ENCODE measurements at regions not wholly inside any gene's neighbourhood (a gene's known extent, or its start where the extent isn't known, plus 50 kb on each side); places are given as distances from the start of the nearest gene placed in this dataset.
A peak's percentile ranks its signal among the peaks of the same experiment; 100 is the strongest.

GRCh38 chr15:47475336-47475735, 242.0 kb upstream of the SEMA6D start:
- Histone ChIP-seq H3K4me2 (ENCODE audit: low read length) (no peak overlapping the region), H3K27ac (ENCODE audit: low read length) (no peak overlapping the region), H3K4me3 (ENCODE audit: low read length) (no peak overlapping the region), H3K9ac (ENCODE audit: low read length) (no peak overlapping the region), H3K9me2 (replicated peaks; ENCODE audit: low read length) (no peaks in the 10 kb centered on the region), H3K27me3 (ENCODE audit: low read length) (no peaks in the 10 kb centered on the region), H3K36me3 (ENCODE audit: low read depth, low read length) (no peaks in the 10 kb centered on the region), H3K79me2 (ENCODE audit: low read length) (no peaks in the 10 kb centered on the region), H2AFZ (ENCODE audit: low read length) (no peak overlapping the region), H4K20me1 (ENCODE audit: low read length) (no peaks in the 10 kb centered on the region), H3K9me3 (ENCODE audit: low read length) (no peaks in the 10 kb centered on the region), H3F3A (ENCODE audit: low read length, unreplicated experiment) (no peaks in the 10 kb centered on the region), H3K4me1 (ENCODE audit: insufficient read depth, low read length) (peaks cover 3% of the 10 kb centered on the region; the same call in 1 of the 2 replicates)
- no TSS peak for BruUV-seq (replicated peaks)
- no peak for TF ChIP-seq EZH2phosphoT487 (IDR thresholded peaks at IDR 0.05; ENCODE audit: borderline replicate concordance, low read length)
- no peak for TF ChIP-seq EZH2 (IDR thresholded peaks at IDR 0.05; ENCODE audit: low read length, unreplicated experiment)
- TF ChIP-seq CTCF (conservative IDR thresholded peaks at IDR 0.05; ENCODE audit: low read depth, low read length), result no peak
- ATAC-seq, result no peak
- POLR2A ChIA-PET (ENCODE audit: unreplicated experiment), result no interaction called here
- intact Hi-C loops (cut with micrococcal nuclease), result loop anchor here (10.0 kb wide), 1 partner anchor 509 kb away; no protein-coding TSS in a partner anchor
- no peak for DNase-seq
- CTCF ChIA-PET, result no interaction called here

GRCh38 chr15:47477341-47477740, 240.0 kb upstream of the SEMA6D start:
- no TSS peak for BruUV-seq (replicated peaks)
- no peak overlapping the region for H3K9ac ChIP-seq (ENCODE audit: low read length)
- no peaks in the 10 kb centered on the region for H3K9me2 ChIP-seq (replicated peaks; ENCODE audit: low read length)
- ATAC-seq (no peak), DNase-seq (no peak)
- H3K36me3 ChIP-seq (ENCODE audit: low read depth, low read length), result no peaks in the 10 kb centered on the region
- H3K27ac ChIP-seq (ENCODE audit: low read length), result no peak overlapping the region
- ChIA-PET POLR2A (ENCODE audit: unreplicated experiment) (no interaction called here), CTCF (no interaction called here)
- no peaks in the 10 kb centered on the region for H4K20me1 ChIP-seq (ENCODE audit: low read length)
- no peak overlapping the region for H3K4me3 ChIP-seq (ENCODE audit: low read length)
- no peak overlapping the region for H3K4me2 ChIP-seq (ENCODE audit: low read length)
- H3K27me3 ChIP-seq (ENCODE audit: low read length), result no peaks in the 10 kb centered on the region
- no peaks in the 10 kb centered on the region for H3K9me3 ChIP-seq (ENCODE audit: low read length)
- TF ChIP-seq EZH2phosphoT487 (IDR thresholded peaks at IDR 0.05; ENCODE audit: borderline replicate concordance, low read length) (no peak), CTCF (conservative IDR thresholded peaks at IDR 0.05; ENCODE audit: low read depth, low read length) (no peak), EZH2 (IDR thresholded peaks at IDR 0.05; ENCODE audit: low read length, unreplicated experiment) (no peak)
- no peaks in the 10 kb centered on the region for H3K79me2 ChIP-seq (ENCODE audit: low read length)
- intact Hi-C loops (cut with micrococcal nuclease), result loop anchor here (10.0 kb wide), 1 partner anchor 507 kb away; no protein-coding TSS in a partner anchor
- no peaks in the 10 kb centered on the region for H3F3A ChIP-seq (ENCODE audit: low read length, unreplicated experiment)
- H3K4me1 ChIP-seq (ENCODE audit: insufficient read depth, low read length), result no peaks in the 10 kb centered on the region
- no peak overlapping the region for H2AFZ ChIP-seq (ENCODE audit: low read length)

GRCh38 chr15:47484059-47484458, 233.2 kb upstream of the SEMA6D start:
- H3K4me1 ChIP-seq (ENCODE audit: insufficient read depth, low read length), result peaks cover 16% of the 10 kb centered on the region
- H3K36me3 ChIP-seq (ENCODE audit: low read depth, low read length), result no peaks in the 10 kb centered on the region
- no peak overlapping the region for H3K27ac ChIP-seq (ENCODE audit: low read length)
- ChIA-PET POLR2A (ENCODE audit: unreplicated experiment) (no interaction called here), CTCF (no interaction called here)
- 0 out of 2 replicates have a peak overlapping the region, but pooled peaks have one; percentile 12 for H2AFZ ChIP-seq (ENCODE audit: low read length)
- no peak overlapping the region for H3K4me2 ChIP-seq (ENCODE audit: low read length)
- intact Hi-C loops (cut with micrococcal nuclease), result no loop called here
- no peaks in the 10 kb centered on the region for H3F3A ChIP-seq (ENCODE audit: low read length, unreplicated experiment)
- H3K27me3 ChIP-seq (ENCODE audit: low read length), result no peaks in the 10 kb centered on the region
- no peak overlapping the region for H3K9ac ChIP-seq (ENCODE audit: low read length)
- TF ChIP-seq EZH2phosphoT487 (IDR thresholded peaks at IDR 0.05; ENCODE audit: borderline replicate concordance, low read length) (no peak), EZH2 (IDR thresholded peaks at IDR 0.05; ENCODE audit: low read length, unreplicated experiment) (no peak), CTCF (conservative IDR thresholded peaks at IDR 0.05; ENCODE audit: low read depth, low read length) (no peak)
- H3K9me3 ChIP-seq (ENCODE audit: low read length), result no peaks in the 10 kb centered on the region
- no peaks in the 10 kb centered on the region for H4K20me1 ChIP-seq (ENCODE audit: low read length)
- H3K79me2 ChIP-seq (ENCODE audit: low read length), result no peaks in the 10 kb centered on the region
- DNase-seq (no peak), ATAC-seq (no peak)
- no peaks in the 10 kb centered on the region for H3K9me2 ChIP-seq (replicated peaks; ENCODE audit: low read length)
- H3K4me3 ChIP-seq (ENCODE audit: low read length), result no peak overlapping the region
- BruUV-seq (replicated peaks), result no TSS peak

Measured in PC-3 (cell line).